ENCODE measurements at regions not wholly inside any gene's neighbourhood (a gene's known extent, or its start where the extent isn't known, plus 50 kb on each side); places are given as distances from the start of the nearest gene placed in this dataset.
"Not testable (repeated sequence)": the region's sequence is repeated elsewhere in the genome, so short reads cannot be mapped to it uniquely, and the experiment has no call there.

DNA sequence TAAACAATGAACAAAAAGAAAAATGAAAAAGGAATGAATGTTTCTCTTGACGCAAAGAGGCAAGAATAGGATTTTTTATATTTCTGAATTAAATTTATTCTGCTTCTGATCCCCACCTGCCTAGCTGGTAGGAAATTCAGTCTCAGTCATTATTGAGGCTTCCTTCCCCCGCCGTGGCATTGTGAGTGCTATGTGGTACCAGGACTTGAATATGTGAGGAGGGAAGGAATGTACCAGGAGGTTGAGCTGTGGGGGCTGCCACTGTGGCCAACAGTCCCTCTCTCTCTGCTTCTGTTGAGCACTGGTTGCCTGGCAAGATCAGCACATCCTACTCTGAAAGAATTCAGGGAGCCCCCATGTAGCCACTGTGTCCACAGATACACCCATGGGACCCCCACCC is 368.1 kb upstream of the JARID2 start:
- no peak for DNase-seq

DNA sequence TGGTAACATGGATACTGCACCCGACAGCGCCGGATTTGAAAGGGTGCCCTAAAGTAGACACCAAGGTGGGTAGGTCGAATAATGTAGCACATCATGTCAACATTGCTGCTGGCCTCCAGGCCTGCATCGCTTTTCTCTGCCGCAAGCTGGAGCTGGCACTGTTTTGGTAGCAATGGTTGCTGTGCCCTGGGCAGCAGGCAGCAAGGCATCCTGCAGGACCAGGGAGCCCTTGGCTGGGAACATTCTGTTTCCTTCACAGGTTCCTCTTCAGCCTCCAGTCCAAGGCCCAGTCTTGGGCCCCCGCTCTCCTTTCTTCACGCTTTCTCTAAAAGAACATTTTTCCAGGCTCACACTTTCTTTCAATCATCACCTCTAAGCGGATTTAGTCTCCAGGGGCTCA is 365.8 kb upstream of the JARID2 start:
- DNase-seq = no peak

GRCh38 chr6:14880677-14881076 is 365.2 kb upstream of the JARID2 start:
- DNase-seq = no peak

DNA sequence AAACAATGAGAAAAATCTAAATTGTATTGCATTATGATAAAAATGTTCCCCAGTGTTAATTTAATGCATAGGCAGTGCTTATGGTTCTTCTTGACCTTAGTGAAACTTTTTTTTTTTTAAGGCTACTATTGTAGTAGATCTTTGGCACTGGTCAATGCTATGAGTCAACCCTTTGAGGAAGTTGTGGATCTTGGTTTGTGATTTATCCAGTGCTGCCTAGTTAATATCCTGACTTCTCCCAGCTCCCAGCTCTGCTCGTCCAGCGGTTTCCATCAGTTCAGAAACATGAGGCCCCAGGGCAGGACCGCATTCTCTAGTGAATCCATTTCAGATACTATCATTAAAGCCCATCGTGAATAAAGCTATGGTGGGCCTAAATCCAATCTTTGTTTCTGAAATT is 364.5 kb upstream of the JARID2 start:
- no peak for DNase-seq

- DNase-seq = no peak
Measured at GRCh38 chr6:14882394-14883026, 363.4 kb upstream of the JARID2 start.

DNA sequence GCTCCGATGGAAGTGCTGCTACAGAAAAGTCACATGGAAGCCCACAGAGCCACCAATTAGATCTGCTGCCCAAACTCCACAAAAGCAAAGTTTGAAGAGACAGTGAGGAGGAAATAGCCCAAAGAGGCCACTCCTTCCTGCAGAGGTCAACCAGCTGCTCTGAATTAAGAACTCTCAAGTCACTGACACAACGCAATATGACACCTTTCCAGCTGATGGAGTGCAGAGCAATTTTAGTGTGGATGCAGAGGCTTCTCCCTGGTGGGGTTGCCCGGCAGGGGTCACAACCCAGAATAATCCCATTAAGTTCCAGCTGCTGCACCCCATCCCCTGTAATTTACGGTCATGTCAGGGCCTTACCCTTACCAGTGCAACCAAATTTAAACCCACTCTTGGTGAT is 361.9 kb upstream of the JARID2 start:
- no peak for DNase-seq

- DNase-seq = no peak
Measured at GRCh38 chr6:14885498-14885897, 360.4 kb upstream of the JARID2 start.

GRCh38 chr6:14887181-14887580 is 358.7 kb upstream of the JARID2 start:
- DNase-seq = no peak

GRCh38 chr6:14887986-14888574 is 357.8 kb upstream of the JARID2 start:
- DNase-seq = no peak

- DNase-seq = no peak
Measured at GRCh38 chr6:14888575-14889000, 357.3 kb upstream of the JARID2 start.

DNA sequence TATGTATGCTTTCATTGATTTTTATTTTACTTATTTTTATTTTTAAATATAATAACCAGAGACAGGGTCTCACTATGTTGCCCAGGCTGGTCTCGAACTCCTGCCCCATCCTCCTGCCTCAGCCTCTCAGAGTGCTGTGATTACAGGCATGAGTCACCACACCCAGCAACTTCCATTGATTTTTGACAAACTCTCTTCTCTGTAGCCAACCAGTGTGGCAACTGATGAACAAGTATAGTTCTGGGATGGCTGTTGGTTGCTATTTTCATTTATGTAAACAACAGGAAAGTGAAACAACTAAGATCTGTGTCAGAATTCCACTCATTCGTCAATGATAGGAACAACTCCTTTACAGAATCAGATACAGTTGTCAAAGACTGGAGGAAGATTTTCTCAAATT is 356.7 kb upstream of the JARID2 start:
- no peak for DNase-seq

GRCh38 chr6:14889611-14890593 is 356.0 kb upstream of the JARID2 start:
- DNase-seq = no peak

- DNase-seq = not testable (repeated sequence)
Measured at GRCh38 chr6:14891820-14892375, 354.0 kb upstream of the JARID2 start.

DNA sequence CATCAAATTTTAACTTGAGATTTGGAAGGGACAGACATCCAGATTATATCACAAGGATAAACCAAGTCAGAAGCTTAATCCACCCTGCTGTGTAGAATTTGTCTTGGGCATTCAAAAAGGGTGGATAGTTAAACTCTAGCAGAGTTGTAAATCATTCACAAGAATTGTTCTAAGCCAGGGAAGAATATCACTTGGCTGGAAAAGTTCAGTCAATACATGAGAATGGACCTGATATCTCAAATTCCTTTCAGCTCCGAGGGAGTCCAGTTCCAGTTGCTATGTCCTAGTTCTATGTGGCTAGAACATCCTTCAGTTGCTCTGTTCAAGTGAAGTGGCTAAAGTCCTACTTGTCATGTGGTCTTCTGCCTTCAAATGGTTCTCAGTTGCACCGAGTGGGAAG is 351.8 kb upstream of the JARID2 start:
- DNase-seq = no peak

DNA sequence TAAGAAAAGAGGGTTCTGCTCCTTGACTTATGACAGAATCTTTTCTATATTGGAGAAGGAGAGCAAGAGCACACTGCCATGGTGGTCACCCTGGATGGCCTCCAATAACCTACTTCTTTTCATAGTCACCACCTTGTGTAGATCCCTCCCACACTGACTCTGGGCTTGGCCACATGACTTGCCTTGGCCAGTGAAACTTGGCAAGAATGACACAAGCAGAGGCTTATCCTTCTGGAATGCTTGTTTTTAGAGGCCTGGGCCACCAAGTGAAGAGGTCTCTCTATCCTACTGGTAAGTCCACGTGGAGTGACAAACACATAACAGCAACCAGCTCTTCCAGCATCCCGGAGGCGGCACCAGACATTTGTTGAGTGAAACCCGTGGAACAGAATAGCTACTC is 349.4 kb upstream of the JARID2 start:
- no peak for DNase-seq

GRCh38 chr6:14897831-14898230 is 348.0 kb upstream of the JARID2 start:
- no peak for DNase-seq

- not testable (repeated sequence) for DNase-seq
Measured at GRCh38 chr6:14899441-14899840, 346.4 kb upstream of the JARID2 start.

DNA sequence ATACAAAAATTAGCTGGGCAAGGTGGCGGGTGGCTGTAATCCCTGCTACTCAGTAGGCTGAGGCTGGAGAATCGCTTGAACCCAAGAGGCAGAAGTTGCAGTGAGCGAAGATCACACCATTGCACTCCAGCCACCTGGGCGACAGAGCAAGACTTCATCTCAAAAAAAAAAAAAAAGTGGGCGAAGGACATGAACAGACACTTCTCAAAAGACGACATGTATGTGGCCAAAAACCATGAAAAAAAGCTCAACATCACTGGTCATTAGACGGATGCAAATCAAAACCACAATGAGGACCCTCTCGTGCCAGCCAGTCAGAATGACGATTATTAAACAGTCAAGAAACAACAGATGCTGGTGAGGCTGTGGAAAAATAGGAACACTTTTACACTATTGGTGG is 344.9 kb upstream of the JARID2 start:
- no peak for DNase-seq

DNA sequence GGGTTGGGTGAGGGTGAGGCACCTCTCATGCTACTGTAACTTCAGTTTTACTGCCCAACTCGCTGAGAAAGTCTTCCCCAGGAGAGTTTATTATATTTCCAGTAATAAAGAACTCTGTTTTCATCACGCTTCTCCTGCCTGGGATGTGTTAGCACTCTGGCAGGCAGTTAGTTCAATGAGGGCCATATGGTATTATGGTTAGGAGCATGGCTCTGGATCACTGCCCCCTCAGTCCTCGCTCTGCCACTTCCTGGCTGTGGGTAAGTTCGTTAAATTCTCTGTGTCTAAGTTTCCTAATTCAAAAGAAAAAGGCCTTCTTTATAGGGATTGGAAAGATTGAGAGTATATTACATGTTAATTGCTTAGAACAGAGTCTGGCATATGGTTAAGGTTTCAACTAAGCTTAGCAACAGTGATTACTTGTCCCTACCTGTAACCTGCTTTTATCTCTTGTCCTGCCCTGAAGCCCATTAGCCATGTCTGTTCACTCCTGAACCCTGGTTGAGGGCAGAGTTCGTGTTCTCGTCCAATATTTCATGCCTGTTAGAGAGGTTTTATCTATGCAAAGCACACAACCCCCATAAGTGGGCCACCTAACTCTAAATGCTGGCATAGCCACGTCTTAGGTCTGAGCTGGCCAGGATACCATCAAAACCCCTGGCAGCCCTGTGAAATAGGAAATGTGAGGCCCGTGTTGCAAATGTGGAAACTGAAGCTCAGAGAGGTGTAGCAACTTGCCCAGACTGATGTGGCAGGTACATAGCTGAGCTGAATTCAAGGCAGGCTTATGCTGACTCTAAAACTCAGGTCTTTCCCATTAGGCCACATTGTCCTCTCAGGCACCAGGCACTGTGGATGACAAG is 342.5 kb upstream of the JARID2 start:
- no peak for DNase-seq

DNA sequence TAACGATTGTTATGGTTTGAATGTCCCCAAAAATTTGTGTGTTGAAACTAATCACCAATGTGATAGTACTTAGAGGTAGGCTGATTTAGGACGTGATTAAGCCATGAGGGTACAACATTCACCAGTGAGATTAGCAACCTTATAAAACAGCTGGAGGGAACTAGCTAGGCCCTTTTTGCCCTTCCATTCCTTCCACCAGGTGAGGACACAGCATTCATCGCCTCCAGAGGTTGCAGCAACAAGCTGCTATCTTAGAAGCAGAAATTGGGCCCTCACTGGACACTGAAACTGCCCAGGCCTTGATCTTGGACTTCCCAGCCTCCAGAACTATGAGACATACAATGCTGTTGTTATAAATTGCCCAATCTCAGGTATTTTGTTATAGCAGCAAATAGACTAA is 340.7 kb upstream of the JARID2 start:
- no peak for DNase-seq

- DNase-seq = no peak
Measured at GRCh38 chr6:14906621-14907020, 339.2 kb upstream of the JARID2 start.

- no peak for DNase-seq
Measured at GRCh38 chr6:14910692-14911547, 334.9 kb upstream of the JARID2 start.
